Glutamatergic neuron (in vitro differentiated cells): ENCODE measurements at regions not wholly inside any gene's neighbourhood (a gene's known extent, or its start where the extent isn't known, plus 50 kb on each side); places are given as distances from the start of the nearest gene placed in this dataset.

Experiments
- DNase-seq: peaks from one replicate; pipeline ENCODE4 v3.0.0; 2022
- H3K27ac Mint-ChIP-seq: one replicate; pipeline ENCODE4 v1.8.0; 2020; ENCODE audit warnings: mild to moderate bottlenecking, mixed read lengths, inconsistent platforms; ENCODE audit not compliant: unreplicated experiment
- H3K27me3 Mint-ChIP-seq: one replicate; pipeline ENCODE4 v1.8.0; 2020; ENCODE audit warnings: mild to moderate bottlenecking, moderate library complexity, mixed read lengths, inconsistent platforms; ENCODE audit not compliant: unreplicated experiment
- H3K36me3 Mint-ChIP-seq: one replicate; pipeline ENCODE4 v1.8.0; 2020; ENCODE audit warnings: mild to moderate bottlenecking, mixed read lengths, inconsistent platforms; ENCODE audit not compliant: unreplicated experiment
- H3K4me1 Mint-ChIP-seq: one replicate; pipeline ENCODE4 v1.8.0; 2020; ENCODE audit warnings: mild to moderate bottlenecking, low read depth, mixed read lengths, inconsistent platforms; ENCODE audit not compliant: unreplicated experiment
- H3K4me3 Mint-ChIP-seq: one replicate; pipeline ENCODE4 v1.8.0; 2020; ENCODE audit warnings: mild to moderate bottlenecking, mixed read lengths, inconsistent platforms; ENCODE audit not compliant: unreplicated experiment
- H3K9me3 Mint-ChIP-seq: one replicate; pipeline ENCODE4 v1.8.0; 2020; ENCODE audit warnings: mild to moderate bottlenecking, moderate library complexity, mixed read lengths, inconsistent platforms; ENCODE audit not compliant: unreplicated experiment
- CTCF ChIP-seq: fragments of 200-600 bp; sonication (generic); IDR thresholded peaks from one replicate; pipeline ENCODE4 v1.5.0; 2021; ENCODE audit not compliant: partially characterized antibody, unreplicated experiment

- H3K36me3 Mint-ChIP-seq, result peaks cover 9% of the 10 kb centered on the region
- no peak overlapping the region for H3K27ac Mint-ChIP-seq
- DNase-seq, result no peak
- no peak overlapping the region for H3K4me3 Mint-ChIP-seq
- no peaks in the 10 kb centered on the region for H3K4me1 Mint-ChIP-seq
- H3K9me3 Mint-ChIP-seq, result no peaks in the 10 kb centered on the region
- no peak for TF ChIP-seq CTCF
- peaks cover 4% of the 10 kb centered on the region for H3K27me3 Mint-ChIP-seq
Measured at GRCh38 chr11:112336356-112336886, 75.8 kb upstream of the PLET1 start.

- Mint-ChIP-seq H3K4me1 (no peaks in the 10 kb centered on the region), H3K36me3 (peaks cover 8% of the 10 kb centered on the region), H3K4me3 (no peak overlapping the region), H3K27ac (no peak overlapping the region), H3K27me3 (peaks cover 4% of the 10 kb centered on the region), H3K9me3 (no peaks in the 10 kb centered on the region)
- TF ChIP-seq CTCF, result no peak
- no peak for DNase-seq
Measured at GRCh38 chr11:112339566-112339965, 78.9 kb upstream of the PLET1 start.

- H3K4me3 Mint-ChIP-seq, result no peak overlapping the region
- no peaks in the 10 kb centered on the region for H3K36me3 Mint-ChIP-seq
- no peak for DNase-seq
- TF ChIP-seq CTCF, result no peak
- no peak overlapping the region for H3K27ac Mint-ChIP-seq
- H3K9me3 Mint-ChIP-seq, result no peaks in the 10 kb centered on the region
- H3K4me1 Mint-ChIP-seq, result peaks cover 7% of the 10 kb centered on the region
- H3K27me3 Mint-ChIP-seq, result peaks cover 2% of the 10 kb centered on the region
Measured at GRCh38 chr11:112343368-112344039, 82.8 kb upstream of the PLET1 start.

DNA sequence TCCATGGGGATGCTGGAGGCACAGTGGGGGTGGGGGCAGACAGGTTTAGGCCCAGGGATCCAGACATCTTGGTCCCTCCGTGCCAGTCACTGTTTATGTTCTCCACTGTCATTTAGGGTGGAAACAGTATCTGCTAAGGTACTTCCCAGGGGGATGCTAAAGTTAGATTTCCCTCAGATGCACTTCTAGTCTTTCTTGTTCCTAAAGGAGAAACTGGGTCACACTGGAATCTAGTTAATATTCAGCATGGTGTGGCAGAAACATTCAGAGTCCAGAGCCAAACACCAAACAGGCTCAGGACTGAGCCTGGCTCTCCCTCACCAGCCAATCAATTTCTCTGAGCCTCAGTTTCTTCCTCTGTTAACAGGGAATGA is 83.4 kb upstream of the PLET1 start:
- H3K4me1 Mint-ChIP-seq, result peaks cover 7% of the 10 kb centered on the region
- no peak for DNase-seq
- no peak for TF ChIP-seq CTCF
- peaks cover 2% of the 10 kb centered on the region for H3K27me3 Mint-ChIP-seq
- H3K9me3 Mint-ChIP-seq, result no peaks in the 10 kb centered on the region
- H3K4me3 Mint-ChIP-seq, result no peak overlapping the region
- H3K27ac Mint-ChIP-seq, result no peak overlapping the region
- H3K36me3 Mint-ChIP-seq, result no peaks in the 10 kb centered on the region

GRCh38 chr11:112345166-112345565 is 84.5 kb upstream of the PLET1 start:
- TF ChIP-seq CTCF, result no peak
- no peak for DNase-seq
- Mint-ChIP-seq H3K9me3 (no peaks in the 10 kb centered on the region), H3K27ac (no peak overlapping the region), H3K4me3 (no peak overlapping the region), H3K4me1 (peaks cover 7% of the 10 kb centered on the region), H3K36me3 (no peaks in the 10 kb centered on the region), H3K27me3 (peaks cover 2% of the 10 kb centered on the region)
